Right lobe of liver (tissue), 4 donors: ENCODE measurements at regions not wholly inside any gene's neighbourhood (a gene's known extent, or its start where the extent isn't known, plus 50 kb on each side); places are given as distances from the start of the nearest gene placed in this dataset.

ENCODE experiments used
- CTCF ChIP-seq, 4 donors: fragments of 200-600 bp in 3 of 4; fragments of 450-650 bp in 1 of 4; IDR thresholded peaks; one replicate each; pipeline versions ENCODE4 v1.5.1 to v1.8.0; 2016 to 2022; ENCODE audit warnings: antibody characterized with exemption in 4 of 4, mild to moderate bottlenecking in 2 of 4
- POLR2A ChIP-seq: fragments of 450-650 bp; IDR thresholded peaks from one replicate; pipeline ENCODE4 v1.6.1; 2017; ENCODE audit warnings: antibody characterized with exemption, mild to moderate bottlenecking
- donor health status: DM: no; HTN: no; CAD: no.
- donor health status: DM: no; HTN: no; CAD: no.
- donor health status: DM: no; HTN: yes; CAD: no.

GRCh38 chr2:144254342-144255235 lies 265.3 kb downstream of the ZEB2 start:
- TF ChIP-seq CTCF (IDR thresholded peaks at IDR 0.05) = no peak
- TF ChIP-seq POLR2A = no peak
